ENCODE measurements at regions not wholly inside any gene's neighbourhood (a gene's known extent, or its start where the extent isn't known, plus 50 kb on each side); places are given as distances from the start of the nearest gene placed in this dataset.
"Not testable (repeated sequence)": the region's sequence is repeated elsewhere in the genome, so short reads cannot be mapped to it uniquely, and the experiment has no call there.

GRCh38 chr5:101532430-101532829 is 629.3 kb upstream of the ST8SIA4 start:
- no peaks in the 10 kb centered on the region for H3K4me1 ChIP-seq (ENCODE audit: insufficient read depth, low read length, poor library complexity, severe bottlenecking)
- no peaks in the 10 kb centered on the region for H3K27me3 ChIP-seq (ENCODE audit: insufficient read depth, low read length, poor library complexity, severe bottlenecking)
- no peaks in the 10 kb centered on the region for H3K36me3 ChIP-seq (ENCODE audit: insufficient read depth, low read length)
- no peaks in the 10 kb centered on the region for H3F3A ChIP-seq (ENCODE audit: low read depth)
- no peaks in the 10 kb centered on the region for H3K9me3 ChIP-seq (ENCODE audit: insufficient read depth, low read depth, low read length)
- H4K20me1 ChIP-seq (ENCODE audit: insufficient read depth, low read length, poor library complexity, severe bottlenecking): no peaks in the 10 kb centered on the region
- TF ChIP-seq CTCF (conservative IDR thresholded peaks at IDR 0.05; ENCODE audit: low read length) (no peak), EZH2phosphoT487 (IDR thresholded peaks at IDR 0.05; ENCODE audit: borderline replicate concordance) (no peak)
- no peak overlapping the region for H3K9ac ChIP-seq (ENCODE audit: low read depth, low read length, poor library complexity, severe bottlenecking)
- H3K4me3 ChIP-seq (ENCODE audit: low read length, poor library complexity, severe bottlenecking): no peak overlapping the region
- no peak overlapping the region for H2AFZ ChIP-seq (ENCODE audit: low read length)
- no peak overlapping the region for H3K4me2 ChIP-seq (ENCODE audit: low read depth, low read length, poor library complexity, severe bottlenecking)
- no peaks in the 10 kb centered on the region for H3K9me2 ChIP-seq (replicated peaks; ENCODE audit: low read depth, low read length)
- no peaks in the 10 kb centered on the region for H3K79me2 ChIP-seq (ENCODE audit: insufficient read depth, low read length)

- H3K9me2 ChIP-seq (replicated peaks; ENCODE audit: low read depth, low read length): no peaks in the 10 kb centered on the region
- H3K4me2 ChIP-seq (ENCODE audit: low read depth, low read length, poor library complexity, severe bottlenecking): no peak overlapping the region
- TF ChIP-seq EZH2phosphoT487 (IDR thresholded peaks at IDR 0.05; ENCODE audit: borderline replicate concordance) (no peak), CTCF (conservative IDR thresholded peaks at IDR 0.05; ENCODE audit: low read length) (no peak)
- no peaks in the 10 kb centered on the region for H3K79me2 ChIP-seq (ENCODE audit: insufficient read depth, low read length)
- H3K36me3 ChIP-seq (ENCODE audit: insufficient read depth, low read length): no peaks in the 10 kb centered on the region
- no peak overlapping the region for H3K9ac ChIP-seq (ENCODE audit: low read depth, low read length, poor library complexity, severe bottlenecking)
- no peak overlapping the region for H2AFZ ChIP-seq (ENCODE audit: low read length)
- H3F3A ChIP-seq (ENCODE audit: low read depth): no peaks in the 10 kb centered on the region
- H3K27me3 ChIP-seq (ENCODE audit: insufficient read depth, low read length, poor library complexity, severe bottlenecking): no peaks in the 10 kb centered on the region
- H3K4me3 ChIP-seq (ENCODE audit: low read length, poor library complexity, severe bottlenecking): no peak overlapping the region
- no peaks in the 10 kb centered on the region for H4K20me1 ChIP-seq (ENCODE audit: insufficient read depth, low read length, poor library complexity, severe bottlenecking)
- no peaks in the 10 kb centered on the region for H3K9me3 ChIP-seq (ENCODE audit: insufficient read depth, low read depth, low read length)
- H3K4me1 ChIP-seq (ENCODE audit: insufficient read depth, low read length, poor library complexity, severe bottlenecking): no peaks in the 10 kb centered on the region
Measured at GRCh38 chr5:101531026-101531425, 627.9 kb upstream of the ST8SIA4 start.

GRCh38 chr5:101529094-101529493 is 626.0 kb upstream of the ST8SIA4 start:
- not testable (repeated sequence) for H3K79me2 ChIP-seq (ENCODE audit: insufficient read depth, low read length); H3K9me3 ChIP-seq (ENCODE audit: insufficient read depth, low read depth, low read length); H3K36me3 ChIP-seq (ENCODE audit: insufficient read depth, low read length); H4K20me1 ChIP-seq (ENCODE audit: insufficient read depth, low read length, poor library complexity, severe bottlenecking); H2AFZ ChIP-seq (ENCODE audit: low read length); H3K4me3 ChIP-seq (ENCODE audit: low read length, poor library complexity, severe bottlenecking); H3K9me2 ChIP-seq (replicated peaks; ENCODE audit: low read depth, low read length); H3K4me1 ChIP-seq (ENCODE audit: insufficient read depth, low read length, poor library complexity, severe bottlenecking); H3K27me3 ChIP-seq (ENCODE audit: insufficient read depth, low read length, poor library complexity, severe bottlenecking); H3F3A ChIP-seq (ENCODE audit: low read depth); H3K9ac ChIP-seq (ENCODE audit: low read depth, low read length, poor library complexity, severe bottlenecking); H3K4me2 ChIP-seq (ENCODE audit: low read depth, low read length, poor library complexity, severe bottlenecking)

- Histone ChIP-seq H3K4me3 (ENCODE audit: low read length, poor library complexity, severe bottlenecking) (no peak overlapping the region), H3K9ac (ENCODE audit: low read depth, low read length, poor library complexity, severe bottlenecking) (no peak overlapping the region), H3K4me1 (ENCODE audit: insufficient read depth, low read length, poor library complexity, severe bottlenecking) (no peaks in the 10 kb centered on the region), H3K9me2 (replicated peaks; ENCODE audit: low read depth, low read length) (no peaks in the 10 kb centered on the region), H2AFZ (ENCODE audit: low read length) (no peak overlapping the region), H3K4me2 (ENCODE audit: low read depth, low read length, poor library complexity, severe bottlenecking) (no peak overlapping the region), H3K79me2 (ENCODE audit: insufficient read depth, low read length) (no peaks in the 10 kb centered on the region), H3F3A (ENCODE audit: low read depth) (no peaks in the 10 kb centered on the region), H3K27me3 (ENCODE audit: insufficient read depth, low read length, poor library complexity, severe bottlenecking) (no peaks in the 10 kb centered on the region), H3K36me3 (ENCODE audit: insufficient read depth, low read length) (no peaks in the 10 kb centered on the region), H3K9me3 (ENCODE audit: insufficient read depth, low read depth, low read length) (no peaks in the 10 kb centered on the region), H4K20me1 (ENCODE audit: insufficient read depth, low read length, poor library complexity, severe bottlenecking) (no peaks in the 10 kb centered on the region)
- TF ChIP-seq EZH2phosphoT487 (IDR thresholded peaks at IDR 0.05; ENCODE audit: borderline replicate concordance): no peak
- TF ChIP-seq CTCF (conservative IDR thresholded peaks at IDR 0.05; ENCODE audit: low read length): no peak
Measured at GRCh38 chr5:101520417-101520816, 617.3 kb upstream of the ST8SIA4 start.
